ENCODE measurements at regions not wholly inside any gene's neighbourhood (a gene's known extent, or its start where the extent isn't known, plus 50 kb on each side); places are given as distances from the start of the nearest gene placed in this dataset.
"Not testable (repeated sequence)": the region's sequence is repeated elsewhere in the genome, so short reads cannot be mapped to it uniquely, and the experiment has no call there.

DNA sequence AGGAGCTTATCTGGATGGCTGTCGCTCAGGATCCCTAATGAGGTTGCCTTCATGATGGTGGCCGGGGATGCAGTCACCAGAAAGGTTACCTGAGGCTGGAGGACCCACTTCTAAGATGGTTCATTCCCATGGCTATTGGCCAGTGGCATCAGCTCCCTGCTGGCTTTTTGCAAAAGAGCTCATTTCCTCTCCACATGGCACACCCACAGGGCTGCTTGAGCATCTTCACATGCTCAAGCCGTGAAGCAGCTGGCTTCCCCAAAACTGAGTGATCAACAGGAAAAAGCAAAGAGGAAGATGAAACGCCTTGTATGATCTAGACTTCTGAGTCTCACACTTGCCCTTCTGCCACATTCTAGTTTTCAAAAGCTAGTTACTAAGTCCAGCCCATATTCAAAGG, 124.6 kb upstream of the CXADR start:
- DNase-seq (ENCODE audit: low read depth in 2 of 2), result no peak

DNA sequence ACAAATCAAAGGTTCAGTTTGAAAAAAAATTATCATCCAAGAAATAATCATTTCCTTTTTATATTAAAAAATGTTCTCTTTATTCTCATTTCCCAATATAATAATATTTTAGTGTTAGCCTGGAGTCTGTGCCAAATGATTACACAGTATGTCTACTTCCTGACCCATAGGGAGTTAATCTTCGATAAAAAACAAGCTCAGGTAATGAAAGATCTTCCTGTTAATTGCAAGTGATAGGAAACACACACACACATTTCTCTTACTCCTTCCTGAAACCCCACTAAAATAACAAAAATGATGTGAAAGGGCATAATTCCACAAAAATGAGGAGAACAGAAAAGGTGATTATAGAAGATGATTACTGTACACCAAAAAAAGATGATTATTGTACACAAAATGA, 123.5 kb upstream of the CXADR start:
- no peak for DNase-seq (ENCODE audit: low read depth in 2 of 2)

GRCh38 chr21:17390569-17390968, 122.3 kb upstream of the CXADR start:
- DNase-seq (ENCODE audit: low read depth in 2 of 2), result no peak

GRCh38 chr21:17391811-17392340, 121.0 kb upstream of the CXADR start:
- DNase-seq (ENCODE audit: low read depth in 2 of 2), result no peak

DNA sequence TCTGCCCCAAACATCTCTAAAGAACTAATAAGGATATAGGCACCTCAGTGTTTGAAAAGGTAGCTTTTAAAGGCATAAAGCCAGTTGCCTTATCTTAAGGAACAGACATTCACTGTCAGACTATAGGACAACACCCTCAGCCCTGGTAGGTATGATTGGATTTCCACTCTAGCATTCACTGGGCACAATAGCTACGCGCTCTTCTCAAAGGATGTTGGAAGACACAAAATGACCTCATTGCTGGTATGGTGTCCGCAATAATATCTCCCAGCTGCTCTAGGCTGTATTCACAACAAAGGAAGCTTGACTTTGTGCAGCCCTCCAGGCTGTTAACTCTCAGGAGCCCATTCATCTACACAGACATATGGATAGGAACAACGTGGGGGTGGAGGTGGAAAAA, 119.4 kb upstream of the CXADR start:
- no peak for DNase-seq (ENCODE audit: low read depth in 2 of 2)

DNA sequence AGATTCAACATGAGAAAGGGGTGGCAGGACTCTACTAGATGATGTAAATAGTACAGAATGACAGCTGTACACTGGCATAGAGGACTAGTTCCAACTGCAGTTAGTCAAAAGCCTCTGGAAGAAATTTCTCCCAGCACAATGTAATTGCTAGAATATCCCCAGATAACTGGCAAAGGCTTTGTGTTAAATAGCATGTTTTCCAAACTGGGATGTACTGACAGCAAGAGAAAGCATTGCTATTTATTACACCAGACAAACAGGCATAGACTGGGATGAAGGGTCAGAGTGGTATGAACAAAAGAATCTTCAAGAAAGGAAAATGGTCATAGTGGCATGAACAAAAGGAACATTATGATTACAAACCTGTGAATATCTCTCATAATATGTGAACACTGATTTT, 115.9 kb upstream of the CXADR start:
- no peak for DNase-seq (ENCODE audit: low read depth in 2 of 2)

DNA sequence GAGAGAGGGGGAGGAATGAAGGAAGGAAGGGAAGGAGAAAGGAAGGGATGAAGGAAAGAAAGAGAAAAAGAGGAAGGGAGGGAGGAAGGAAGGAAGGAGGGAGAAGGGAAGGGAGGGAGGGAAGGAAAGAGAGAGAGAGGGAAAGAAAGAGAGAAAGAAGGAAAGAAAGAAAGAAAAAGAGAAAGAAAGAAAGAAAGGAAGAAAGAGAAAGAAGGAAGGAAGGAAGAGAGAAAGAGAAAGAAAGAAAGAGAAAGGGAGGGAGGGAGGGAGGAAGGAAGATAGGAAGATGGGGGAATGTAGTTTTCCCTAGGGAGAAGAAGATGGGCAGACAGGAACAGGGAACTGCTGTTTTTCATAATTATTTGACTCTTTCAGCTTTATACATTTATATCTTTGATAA, 115.1 kb upstream of the CXADR start:
- no peak for DNase-seq (ENCODE audit: low read depth in 2 of 2)

GRCh38 chr21:17398954-17399353, 113.9 kb upstream of the CXADR start:
- not testable (repeated sequence) for DNase-seq (ENCODE audit: low read depth in 2 of 2)

DNA sequence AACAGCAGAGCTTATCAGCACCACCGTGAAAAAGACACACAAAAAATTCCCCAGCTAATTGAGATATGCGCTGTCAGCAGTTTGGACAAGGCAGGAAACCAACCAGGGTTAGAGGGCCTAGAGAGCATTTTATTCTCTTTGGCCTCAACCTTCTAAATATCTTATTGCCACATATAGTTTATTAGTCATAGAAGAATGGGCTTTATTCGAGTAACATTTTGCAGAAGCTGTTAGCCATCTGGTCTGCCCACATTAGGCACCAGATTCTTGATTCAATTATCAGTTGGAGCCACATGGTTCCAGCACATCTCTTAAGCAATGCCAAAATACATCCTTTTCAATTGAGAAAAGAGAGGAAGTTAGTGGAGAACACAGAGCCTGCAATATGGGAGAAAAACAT, 109.9 kb upstream of the CXADR start:
- DNase-seq (ENCODE audit: low read depth in 2 of 2), result no peak

GRCh38 chr21:17406202-17406601, 106.6 kb upstream of the CXADR start:
- DNase-seq (ENCODE audit: low read depth in 2 of 2), result no peak

DNA sequence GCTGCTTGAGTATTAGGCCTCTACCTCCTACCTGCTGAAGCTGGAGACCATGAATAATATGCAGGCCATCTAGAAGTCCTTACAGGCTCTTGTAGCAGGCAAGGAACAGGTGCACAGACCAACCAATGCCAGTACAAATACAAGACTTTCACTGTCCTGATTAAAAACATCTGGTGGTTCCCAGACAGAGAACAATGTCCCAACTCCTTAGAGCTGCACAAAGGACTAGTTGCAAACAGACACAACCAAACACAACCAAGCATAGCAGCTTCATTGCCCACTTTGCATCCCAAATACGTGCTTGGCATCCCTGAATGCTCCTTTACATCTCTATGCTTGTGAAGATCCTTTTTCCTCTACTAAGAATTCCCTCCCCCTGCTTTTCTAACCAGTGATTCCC, 98.1 kb upstream of the CXADR start:
- DNase-seq (ENCODE audit: low read depth in 2 of 2), result no peak

GRCh38 chr21:17416139-17416538, 96.7 kb upstream of the CXADR start:
- DNase-seq (ENCODE audit: low read depth in 2 of 2), result no peak

GRCh38 chr21:17422931-17423330, 89.9 kb upstream of the CXADR start:
- no peak for DNase-seq (ENCODE audit: low read depth in 2 of 2)

DNA sequence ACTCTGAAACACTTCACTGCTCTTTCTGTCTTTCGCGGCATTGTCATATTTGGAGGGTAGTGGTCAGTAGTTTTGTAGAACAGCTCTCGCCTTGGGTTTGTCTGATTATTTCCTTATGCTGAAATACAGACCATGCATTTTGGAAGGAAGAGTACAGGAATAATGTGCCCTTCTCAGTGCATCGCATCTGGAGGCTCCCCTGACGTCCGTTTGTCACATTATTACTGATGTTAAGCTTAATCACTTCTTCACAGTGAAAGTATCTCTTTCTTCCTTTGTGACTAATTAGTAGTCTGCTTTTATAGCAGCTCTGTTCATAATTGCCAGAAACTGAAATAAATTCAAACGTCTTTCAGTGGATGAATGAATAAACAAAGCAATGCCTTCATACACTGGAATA, 85.7 kb upstream of the CXADR start:
- DNase-seq (ENCODE audit: low read depth in 2 of 2), result no peak

DNA sequence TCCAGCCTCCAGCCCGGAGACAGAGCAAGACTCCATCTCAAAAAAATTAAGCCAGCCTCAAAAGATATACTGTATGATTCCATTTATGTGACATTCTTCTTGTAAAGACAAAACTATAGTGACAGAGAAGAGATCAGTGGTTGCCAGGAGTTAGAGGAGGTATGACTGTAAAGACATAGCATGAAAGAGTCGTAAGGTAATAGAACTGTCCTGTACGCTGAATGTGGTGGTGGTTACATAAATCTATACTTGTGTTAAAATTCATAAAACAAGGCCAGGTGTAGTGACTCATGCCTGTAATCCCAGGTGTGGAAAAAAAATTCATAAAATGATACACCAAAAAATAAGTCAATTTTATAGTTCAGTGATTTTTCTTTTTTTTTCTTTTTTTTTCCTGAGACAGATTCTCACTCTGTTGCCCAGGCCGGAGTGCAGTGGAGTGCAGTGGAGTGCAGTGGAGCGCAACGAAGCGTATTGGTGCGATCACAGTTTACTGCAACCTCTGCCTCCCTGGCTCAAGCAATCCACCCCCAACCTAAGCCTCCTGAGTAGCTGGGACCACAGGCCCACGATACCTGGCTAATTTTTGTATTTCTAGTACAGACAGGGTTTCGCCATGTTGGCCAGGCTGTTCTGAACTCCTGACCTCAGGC, 84.9 kb upstream of the CXADR start:
- no peak for DNase-seq (ENCODE audit: low read depth in 2 of 2)

- no peak for DNase-seq (ENCODE audit: low read depth in 2 of 2)
These were observed 84.4 kb upstream of the CXADR start for GRCh38 chr21:17428484-17428869.

DNA sequence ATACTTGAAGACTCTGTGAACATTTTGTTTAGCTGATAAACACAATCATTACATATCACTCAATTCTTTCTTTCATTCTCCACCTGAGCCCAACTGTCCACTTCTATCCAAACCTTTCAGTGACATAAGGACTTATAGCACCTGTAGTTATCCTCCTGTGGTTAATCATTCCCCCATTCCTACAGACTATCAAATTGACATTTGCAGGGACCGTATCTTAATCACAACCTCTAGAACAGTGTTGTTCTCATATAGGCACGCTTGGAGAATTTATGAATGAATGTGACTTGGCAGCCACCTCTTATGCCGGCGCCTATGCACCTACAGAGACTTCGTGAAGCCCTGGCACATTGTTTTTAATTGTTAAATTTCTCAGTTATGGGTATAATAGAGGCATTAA, 83.9 kb upstream of the CXADR start:
- DNase-seq (ENCODE audit: low read depth in 2 of 2), result no peak

DNA sequence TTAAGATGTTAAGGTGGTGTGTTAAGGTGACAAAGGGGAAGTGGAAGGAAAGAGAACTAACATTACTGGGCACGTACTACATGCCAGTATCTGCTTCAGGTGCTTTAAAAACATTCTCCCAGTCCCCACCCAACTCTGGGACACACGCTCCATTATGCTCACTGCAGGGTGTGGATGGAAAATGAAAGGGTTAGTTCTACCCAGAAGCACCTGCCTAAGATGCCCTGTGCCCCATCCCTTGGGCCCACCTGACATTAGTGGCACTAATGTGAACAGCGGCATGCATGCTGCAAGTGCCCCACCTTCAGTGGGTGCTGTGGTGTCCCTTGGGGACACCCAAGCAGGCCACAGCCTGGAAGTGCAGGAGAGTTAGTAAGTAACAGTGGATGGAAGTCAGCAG, 82.9 kb upstream of the CXADR start:
- no peak for DNase-seq (ENCODE audit: low read depth in 2 of 2)

GRCh38 chr21:17432732-17433057, 80.1 kb upstream of the CXADR start:
- DNase-seq (ENCODE audit: low read depth in 2 of 2), result no peak

DNA sequence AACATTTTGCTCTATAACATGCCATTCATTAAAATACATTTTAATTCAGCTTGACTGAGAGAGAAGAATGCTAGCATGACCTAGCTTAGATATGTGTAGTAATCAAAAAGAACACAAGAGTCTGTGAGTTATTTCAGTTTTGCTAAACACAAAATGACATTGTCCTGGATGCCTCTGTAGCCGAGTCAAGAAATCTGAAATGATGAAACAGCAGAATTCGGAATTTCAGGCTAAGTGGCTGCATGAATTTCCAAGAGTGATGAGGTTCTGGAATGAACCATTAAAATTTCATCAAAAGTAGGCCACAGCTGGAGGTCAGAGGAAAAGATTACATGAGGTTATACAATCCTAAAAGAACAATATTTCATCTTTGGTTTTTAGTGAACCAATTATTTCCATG, 79.1 kb upstream of the CXADR start:
- no peak for DNase-seq (ENCODE audit: low read depth in 2 of 2)

DNA sequence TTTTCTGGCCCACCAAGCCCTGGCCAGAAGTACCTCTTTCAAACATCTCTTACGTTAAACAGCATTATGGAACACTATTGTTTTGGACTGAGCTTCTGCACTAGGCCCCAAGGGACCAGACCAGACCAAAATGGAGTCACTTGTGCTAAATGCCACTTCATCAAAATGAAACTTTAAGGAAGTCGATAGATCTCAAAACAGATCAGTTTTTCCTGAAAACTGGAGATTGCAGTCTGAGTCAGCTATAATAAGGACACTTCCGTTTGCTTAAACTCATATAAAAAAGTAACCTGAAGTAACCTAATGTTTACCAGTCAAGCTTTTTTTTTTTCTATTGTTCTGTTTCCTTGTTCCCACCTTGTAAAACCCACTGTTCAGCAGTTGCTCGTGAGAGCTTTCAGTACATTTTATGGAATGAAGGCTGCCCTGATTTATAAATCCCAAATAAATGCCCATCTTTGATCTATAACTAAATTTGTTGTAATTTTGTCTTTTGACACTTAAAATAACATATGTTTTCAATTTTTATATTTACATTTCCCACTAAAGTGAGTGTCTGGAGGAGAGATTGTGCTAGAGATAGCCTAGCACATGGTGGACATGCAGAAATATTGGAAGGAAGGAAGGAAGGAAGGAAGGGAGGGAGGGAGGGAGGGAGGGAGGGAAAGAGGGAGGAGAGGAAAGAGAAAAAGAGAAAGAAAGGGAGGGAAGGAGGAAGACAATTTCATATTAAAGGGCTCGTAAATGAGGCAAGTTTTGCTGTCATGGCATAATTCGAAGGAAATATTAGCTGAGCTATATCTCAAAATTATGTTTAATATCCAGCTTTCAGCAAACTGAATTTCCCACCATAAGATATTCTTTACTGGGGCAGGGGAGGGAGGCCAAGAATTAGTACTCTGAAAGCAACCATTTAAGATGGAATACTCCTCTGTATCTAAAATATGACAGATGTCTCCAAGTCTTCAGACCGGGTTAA, 77.0 kb upstream of the CXADR start:
- DNase-seq (ENCODE audit: low read depth in 2 of 2), result no peak

DNA sequence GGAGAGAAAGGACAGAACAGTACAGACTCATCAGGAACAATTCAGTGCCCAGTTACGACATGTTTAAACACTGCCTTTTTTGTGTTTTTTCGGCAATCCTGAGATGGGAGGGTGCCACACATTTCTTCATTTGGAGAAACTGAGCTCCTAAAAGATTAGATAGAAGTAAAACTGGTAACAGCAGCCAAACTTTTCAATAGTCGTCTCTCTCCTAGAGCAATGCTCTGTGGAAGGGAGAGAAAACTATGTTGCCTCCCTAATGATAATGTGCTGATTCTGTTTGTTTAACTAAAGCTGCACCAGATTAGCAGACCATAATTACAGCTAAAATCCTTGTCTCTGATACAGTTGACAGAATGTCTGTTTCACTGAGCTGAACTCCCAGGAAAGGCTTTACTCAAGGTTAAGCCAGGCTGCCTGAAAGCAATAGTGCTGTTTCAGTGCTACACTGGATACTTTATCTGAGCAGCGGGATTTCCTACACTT, 76.2 kb upstream of the CXADR start:
- DNase-seq (ENCODE audit: low read depth in 2 of 2), result no peak

- DNase-seq (ENCODE audit: low read depth in 2 of 2), result no peak
These were observed 74.2 kb upstream of the CXADR start for GRCh38 chr21:17438635-17439034.

All from fibroblast of skin of left quadriceps (primary cell).